HCT116 (cell line): ENCODE measurements at regions not wholly inside any gene's neighbourhood (a gene's known extent, or its start where the extent isn't known, plus 50 kb on each side); places are given as distances from the start of the nearest gene placed in this dataset.

Experiments
- ATAC-seq: fragments of 200-7000 bp; cut with Tn5 transposase; 2 replicates; pipeline ENCODE4 v1.9.1; 2020; ENCODE audit warnings: mild to moderate bottlenecking, moderate library complexity
- BruUV-seq: library from RNA; stranded (reverse); fragments of 400-500 nt; replicated peaks from 2 replicates; lab custom pipeline; 2021; lab: Mats Ljungman, UMichigan
- CTCF ChIA-PET: fragments of 300-600 bp; sonication (Branson Sonifier 250); formaldehyde crosslinking; loops from one replicate; lab custom pipeline; 2021; ENCODE audit warnings: antibody characterized with exemption; lab: Charles Lee
- POLR2A ChIA-PET: fragments of 300-600, 350-600 bp; sonication (Branson Sonifier 250); formaldehyde crosslinking; loops from one replicate; lab custom pipeline; 2021; ENCODE audit warnings: antibody characterized with exemption; lab: Charles Lee
- RAD21 ChIA-PET, 2 experiments: fragments of 300-600 bp; sonication (Branson Sonifier 250); formaldehyde crosslinking; loops; one replicate each; lab custom pipeline; 2023; ENCODE audit warnings: low total read pairs in 2 of 2; ENCODE audit not compliant: uncharacterized antibody in 2 of 2, unreplicated experiment in 2 of 2, low non-redundant PET in 1 of 2; lab: Charles Lee
- DNase-seq: peaks from one replicate; pipeline ENCODE4 v3.0.0-alpha.2; 2010; ENCODE audit warnings: low read depth, low spot score
- H2AFZ ChIP-seq: fragments of 200-600 bp; shearing (Covaris generic), sonication (generic); 2 replicates; pipeline ENCODE4 v1.6.1; 2017; ENCODE audit warnings: low read depth, mixed run types, mixed read lengths, antibody characterized with exemption, low read length; ENCODE audit not compliant: poor library complexity, severe bottlenecking
- H3K27ac ChIP-seq: 2 replicates; pipeline ENCODE4 v1.5.1; 2012; ENCODE audit warnings: low read depth, low read length
- H3K27me3 ChIP-seq: fragments of 200-600 bp; sonication (generic); 2 replicates; pipeline ENCODE4 v1.6.1; 2016; ENCODE audit warnings: mixed run types, low read length, mixed read lengths; ENCODE audit not compliant: insufficient read depth
- H3K36me3 ChIP-seq, 2 experiments: fragments of 200-500 bp in 1 of 2; fragments of 200-600 bp in 1 of 2; sonication (Bioruptor generic) in 1 of 2; sonication (generic) in 1 of 2; 2 replicates each; pipeline versions ENCODE4 v1.5.1 to v1.6.1; 2014 to 2016; ENCODE audit warnings: low read length in 2 of 2, inconsistent platforms in 1 of 2, mixed read lengths in 1 of 2, mixed run types in 1 of 2; ENCODE audit not compliant: insufficient read depth in 2 of 2, control insufficient read depth in 1 of 2
- H3K4me1 ChIP-seq, 2 experiments: fragments of 200-600 bp in 1 of 2; sonication (generic) in 1 of 2; 2 replicates each; pipeline versions ENCODE4 v1.5.1 to v1.6.1; 2012 to 2017; ENCODE audit warnings: low read length in 2 of 2, inconsistent platforms in 1 of 2, mild to moderate bottlenecking in 1 of 2, mixed read lengths in 1 of 2, mixed run types in 1 of 2, moderate library complexity in 1 of 2; ENCODE audit not compliant: insufficient read depth in 2 of 2, control insufficient read depth in 1 of 2
- H3K4me2 ChIP-seq: fragments of 200-600 bp; sonication (generic); 2 replicates; pipeline ENCODE4 v1.6.1; 2017; ENCODE audit warnings: mixed run types, low read length, mixed read lengths
- H3K4me3 ChIP-seq, 2 experiments: fragments of 200-600 bp in 1 of 2; sonication (generic) in 1 of 2; replicated peaks in 1 of 2; 2 replicates each; pipeline ENCODE4 v1.5.1; 2011 to 2016; ENCODE audit warnings: low read length in 2 of 2, control low read depth in 1 of 2, low read depth in 1 of 2, mild to moderate bottlenecking in 1 of 2, mixed read lengths in 1 of 2, mixed run types in 1 of 2
- H3K79me2 ChIP-seq: fragments of 200-600 bp; sonication (generic); 2 replicates; pipeline ENCODE4 v1.6.1; 2017; ENCODE audit warnings: mild to moderate bottlenecking, mixed run types, low read length, moderate library complexity, mixed read lengths; ENCODE audit not compliant: insufficient read depth
- H3K9ac ChIP-seq: fragments of 200-600 bp; sonication (generic); 2 replicates; pipeline ENCODE4 v1.6.1; 2016; ENCODE audit warnings: low read length, mixed read lengths
- H3K9me2 ChIP-seq: fragments of 200-600 bp; sonication (generic), shearing (Covaris generic); 2 replicates; pipeline ENCODE4 v1.6.1; 2017; ENCODE audit warnings: mixed run types, mild to moderate bottlenecking, moderate library complexity; ENCODE audit not compliant: insufficient read depth
- H3K9me3 ChIP-seq, 2 experiments: fragments of 200-500 bp in 1 of 2; fragments of 200-600 bp in 1 of 2; sonication (Bioruptor generic) in 1 of 2; sonication (generic) in 1 of 2; 2 replicates each; pipeline ENCODE4 v1.6.1; 2014 to 2017; ENCODE audit warnings: low read length in 2 of 2, mixed read lengths in 2 of 2, inconsistent platforms in 1 of 2, low read depth in 1 of 2, mild to moderate bottlenecking in 1 of 2, mixed run types in 1 of 2, moderate library complexity in 1 of 2; ENCODE audit not compliant: control insufficient read depth in 1 of 2, insufficient read depth in 1 of 2
- H4K20me1 ChIP-seq: fragments of 200-600 bp; sonication (generic), shearing (Covaris generic); 2 replicates; pipeline ENCODE4 v1.6.1; 2017; ENCODE audit warnings: mixed run types, mild to moderate bottlenecking, moderate library complexity; ENCODE audit not compliant: insufficient read depth
- CBX3 ChIP-seq: IDR thresholded peaks from 2 replicates; pipeline ENCODE4 v1.6.1; 2012; ENCODE audit warnings: low read depth
- CEBPB ChIP-seq: IDR thresholded peaks from 2 replicates; pipeline ENCODE4 v1.6.1; 2012; ENCODE audit warnings: low read depth
- EGR1 ChIP-seq: IDR thresholded peaks from 2 replicates; pipeline ENCODE4 v1.6.1; 2012; ENCODE audit warnings: low read depth
- EZH2phosphoT487 ChIP-seq: fragments of 200-600 bp; IDR thresholded peaks from 2 replicates; pipeline ENCODE4 v1.6.1; 2018; ENCODE audit warnings: antibody characterized with exemption, borderline replicate concordance
- FOSL1 ChIP-seq: IDR thresholded peaks from 2 replicates; pipeline ENCODE4 v1.6.1; 2012; ENCODE audit warnings: low read depth
- JUND ChIP-seq: IDR thresholded peaks from 2 replicates; pipeline ENCODE4 v1.6.1; 2012
- POLR2AphosphoS5 ChIP-seq: IDR thresholded peaks from 2 replicates; pipeline ENCODE4 v1.6.1; 2011; ENCODE audit warnings: mild to moderate bottlenecking, low read depth, low read length, moderate library complexity
- RAD21 ChIP-seq: IDR thresholded peaks from 2 replicates; pipeline ENCODE4 v1.6.1; 2012; ENCODE audit warnings: low read depth, mild to moderate bottlenecking
- SIN3A ChIP-seq: IDR thresholded peaks from 2 replicates; pipeline ENCODE4 v1.6.1; 2012; ENCODE audit warnings: low read depth
- SP1 ChIP-seq: IDR thresholded peaks from 2 replicates; pipeline ENCODE4 v1.6.1; 2012; ENCODE audit warnings: low read depth
- SRF ChIP-seq: IDR thresholded peaks from 2 replicates; pipeline ENCODE4 v1.6.1; 2012; ENCODE audit warnings: low read depth
- TCF7L2 ChIP-seq: IDR thresholded peaks from 2 replicates; pipeline ENCODE4 v1.7.0; 2011; ENCODE audit warnings: borderline replicate concordance, inconsistent platforms; ENCODE audit not compliant: insufficient read depth, insufficient read length; ENCODE audit errors: extremely low read depth
- YY1 ChIP-seq: IDR thresholded peaks from 2 replicates; pipeline ENCODE4 v1.6.1; 2011; ENCODE audit warnings: low read length, low read depth, moderate library complexity, mild to moderate bottlenecking; ENCODE audit not compliant: insufficient replicate concordance; ENCODE audit errors: extremely low read depth
- ZBTB33 ChIP-seq: IDR thresholded peaks from 2 replicates; pipeline ENCODE4 v1.6.1; 2011; ENCODE audit warnings: mild to moderate bottlenecking, low read length, moderate library complexity; ENCODE audit not compliant: insufficient replicate concordance; ENCODE audit errors: extremely low read depth
- ZFX ChIP-seq: fragments of 450-650 bp; IDR thresholded peaks from 2 replicates; pipeline ENCODE4 v1.6.1; 2017
- ZNF274 ChIP-seq: fragments of 200-500 bp; sonication (Bioruptor generic); IDR thresholded peaks from 2 replicates; pipeline ENCODE4 v1.6.1; 2014; ENCODE audit warnings: mild to moderate bottlenecking, low read depth, low read length, inconsistent platforms
- intact Hi-C: fragments of 100-400 bp; cut with micrococcal nuclease; formaldehyde crosslinking; loops from 2 replicates; pipeline ENCODE4 v1.10.0; 2022
- TF ChIP-seq, protein P1 (sequence below), 3 experiments: fragments of 200-600 bp in 1 of 3; sonication (generic) in 1 of 3; IDR thresholded peaks in 2 of 3; conservative IDR thresholded peaks in 1 of 3; 2 replicates each; pipeline ENCODE4 v1.5.1; 2012 to 2017; ENCODE audit warnings: low read depth in 2 of 3, low read length in 2 of 3, antibody characterized with exemption in 1 of 3, borderline replicate concordance in 1 of 3, control low read depth in 1 of 3, mild to moderate bottlenecking in 1 of 3, mixed read lengths in 1 of 3, mixed run types in 1 of 3, moderate library complexity in 1 of 3; ENCODE audit not compliant: insufficient read depth in 1 of 3
- TF ChIP-seq, protein P2 (sequence below): IDR thresholded peaks from 2 replicates; pipeline ENCODE4 v1.6.1; 2012; ENCODE audit warnings: low read depth
- TF ChIP-seq, protein P3 (sequence below): IDR thresholded peaks from 2 replicates; pipeline ENCODE4 v1.6.1; 2012

GRCh38 chr3:59566481-59566975 is 516.7 kb upstream of the CFAP20DC start:
- ATAC-seq (no peak), DNase-seq (no peak)
- H3K4me1 ChIP-seq = no peaks in the 10 kb centered on the region
- intact Hi-C loops = no loop called here
- H3K4me2 ChIP-seq = no peak overlapping the region
- no peak overlapping the region for H3K27ac ChIP-seq
- CTCF ChIA-PET = no interaction called here
- H3K79me2 ChIP-seq = no peaks in the 10 kb centered on the region
- H3K9me2 ChIP-seq = no peaks in the 10 kb centered on the region
- peaks cover 27% of the 10 kb centered on the region for H3K27me3 ChIP-seq
- H4K20me1 ChIP-seq = no peaks in the 10 kb centered on the region
- TF ChIP-seq, protein P1, sequence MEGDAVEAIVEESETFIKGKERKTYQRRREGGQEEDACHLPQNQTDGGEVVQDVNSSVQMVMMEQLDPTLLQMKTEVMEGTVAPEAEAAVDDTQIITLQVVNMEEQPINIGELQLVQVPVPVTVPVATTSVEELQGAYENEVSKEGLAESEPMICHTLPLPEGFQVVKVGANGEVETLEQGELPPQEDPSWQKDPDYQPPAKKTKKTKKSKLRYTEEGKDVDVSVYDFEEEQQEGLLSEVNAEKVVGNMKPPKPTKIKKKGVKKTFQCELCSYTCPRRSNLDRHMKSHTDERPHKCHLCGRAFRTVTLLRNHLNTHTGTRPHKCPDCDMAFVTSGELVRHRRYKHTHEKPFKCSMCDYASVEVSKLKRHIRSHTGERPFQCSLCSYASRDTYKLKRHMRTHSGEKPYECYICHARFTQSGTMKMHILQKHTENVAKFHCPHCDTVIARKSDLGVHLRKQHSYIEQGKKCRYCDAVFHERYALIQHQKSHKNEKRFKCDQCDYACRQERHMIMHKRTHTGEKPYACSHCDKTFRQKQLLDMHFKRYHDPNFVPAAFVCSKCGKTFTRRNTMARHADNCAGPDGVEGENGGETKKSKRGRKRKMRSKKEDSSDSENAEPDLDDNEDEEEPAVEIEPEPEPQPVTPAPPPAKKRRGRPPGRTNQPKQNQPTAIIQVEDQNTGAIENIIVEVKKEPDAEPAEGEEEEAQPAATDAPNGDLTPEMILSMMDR (IDR thresholded peaks at IDR 0.05 in 2 of 3, conservative IDR thresholded peaks at IDR 0.05 in 1 of 3; ENCODE audit: borderline replicate concordance in 1 of 3, insufficient read depth in 1 of 3, low read depth in 2 of 3, low read length in 2 of 3) = no peak
- TF ChIP-seq, protein P2, sequence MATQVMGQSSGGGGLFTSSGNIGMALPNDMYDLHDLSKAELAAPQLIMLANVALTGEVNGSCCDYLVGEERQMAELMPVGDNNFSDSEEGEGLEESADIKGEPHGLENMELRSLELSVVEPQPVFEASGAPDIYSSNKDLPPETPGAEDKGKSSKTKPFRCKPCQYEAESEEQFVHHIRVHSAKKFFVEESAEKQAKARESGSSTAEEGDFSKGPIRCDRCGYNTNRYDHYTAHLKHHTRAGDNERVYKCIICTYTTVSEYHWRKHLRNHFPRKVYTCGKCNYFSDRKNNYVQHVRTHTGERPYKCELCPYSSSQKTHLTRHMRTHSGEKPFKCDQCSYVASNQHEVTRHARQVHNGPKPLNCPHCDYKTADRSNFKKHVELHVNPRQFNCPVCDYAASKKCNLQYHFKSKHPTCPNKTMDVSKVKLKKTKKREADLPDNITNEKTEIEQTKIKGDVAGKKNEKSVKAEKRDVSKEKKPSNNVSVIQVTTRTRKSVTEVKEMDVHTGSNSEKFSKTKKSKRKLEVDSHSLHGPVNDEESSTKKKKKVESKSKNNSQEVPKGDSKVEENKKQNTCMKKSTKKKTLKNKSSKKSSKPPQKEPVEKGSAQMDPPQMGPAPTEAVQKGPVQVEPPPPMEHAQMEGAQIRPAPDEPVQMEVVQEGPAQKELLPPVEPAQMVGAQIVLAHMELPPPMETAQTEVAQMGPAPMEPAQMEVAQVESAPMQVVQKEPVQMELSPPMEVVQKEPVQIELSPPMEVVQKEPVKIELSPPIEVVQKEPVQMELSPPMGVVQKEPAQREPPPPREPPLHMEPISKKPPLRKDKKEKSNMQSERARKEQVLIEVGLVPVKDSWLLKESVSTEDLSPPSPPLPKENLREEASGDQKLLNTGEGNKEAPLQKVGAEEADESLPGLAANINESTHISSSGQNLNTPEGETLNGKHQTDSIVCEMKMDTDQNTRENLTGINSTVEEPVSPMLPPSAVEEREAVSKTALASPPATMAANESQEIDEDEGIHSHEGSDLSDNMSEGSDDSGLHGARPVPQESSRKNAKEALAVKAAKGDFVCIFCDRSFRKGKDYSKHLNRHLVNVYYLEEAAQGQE = no peak
- TF ChIP-seq JUND (no peak), FOSL1 (no peak), CBX3 (no peak), ZNF274 (no peak), SIN3A (no peak), TCF7L2 (no peak), CEBPB (no peak), POLR2AphosphoS5 (no peak), SRF (no peak), RAD21 (no peak), SP1 (no peak), EGR1 (no peak), ZBTB33 (no peak), YY1 (no peak), EZH2phosphoT487 (no peak), ZFX (no peak)
- TF ChIP-seq, protein P3, sequence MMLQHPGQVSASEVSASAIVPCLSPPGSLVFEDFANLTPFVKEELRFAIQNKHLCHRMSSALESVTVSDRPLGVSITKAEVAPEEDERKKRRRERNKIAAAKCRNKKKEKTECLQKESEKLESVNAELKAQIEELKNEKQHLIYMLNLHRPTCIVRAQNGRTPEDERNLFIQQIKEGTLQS = no peak
- no peaks in the 10 kb centered on the region for H3K9me3 ChIP-seq
- POLR2A ChIA-PET = no interaction called here
- no peak overlapping the region for H3K9ac ChIP-seq
- H3K4me3 ChIP-seq = no peak overlapping the region
- RAD21 ChIA-PET = no interaction called here
- no TSS peak for BruUV-seq
- H3K36me3 ChIP-seq = no peaks in the 10 kb centered on the region
- H2AFZ ChIP-seq = no peak overlapping the region
